NCI-H146 (cell line): ENCODE measurements at regions not wholly inside any gene's neighbourhood (a gene's known extent, or its start where the extent isn't known, plus 50 kb on each side); places are given as distances from the start of the nearest gene placed in this dataset.

Source experiments
- DNase-seq: peaks from one replicate; lab custom pipeline; 2025; lab: John Stamatoyannopoulos, UW

- peak; percentile 47 for DNase-seq
Measured at GRCh38 chr6:76418560-76419223, 346.2 kb upstream of the IMPG1 start.

- peak; percentile 96 for DNase-seq
Measured at GRCh38 chr6:76416821-76417605, 344.6 kb upstream of the IMPG1 start.

- no peak for DNase-seq
Measured at GRCh38 chr6:76403064-76403463, 330.6 kb upstream of the IMPG1 start.

GRCh38 chr6:76397966-76398365, 325.5 kb upstream of the IMPG1 start:
- DNase-seq = no peak

GRCh38 chr6:76382201-76382600, 309.7 kb upstream of the IMPG1 start:
- DNase-seq = no peak

- no peak for DNase-seq
Measured at GRCh38 chr6:76381612-76382011, 309.1 kb upstream of the IMPG1 start.

GRCh38 chr6:76351275-76351674, 278.8 kb upstream of the IMPG1 start:
- DNase-seq = peak; percentile 23

GRCh38 chr6:76347539-76347938, 275.1 kb upstream of the IMPG1 start:
- DNase-seq = no peak

GRCh38 chr6:76342611-76343160, 270.2 kb upstream of the IMPG1 start:
- DNase-seq = peak; percentile 2

- peak; percentile 9 for DNase-seq
Measured at GRCh38 chr6:76330031-76330430, 257.6 kb upstream of the IMPG1 start.

- no peak for DNase-seq
Measured at GRCh38 chr6:76326871-76327270, 254.4 kb upstream of the IMPG1 start.
